ENCODE measurements at regions not wholly inside any gene's neighbourhood (a gene's known extent, or its start where the extent isn't known, plus 50 kb on each side); places are given as distances from the start of the nearest gene placed in this dataset.

DNA sequence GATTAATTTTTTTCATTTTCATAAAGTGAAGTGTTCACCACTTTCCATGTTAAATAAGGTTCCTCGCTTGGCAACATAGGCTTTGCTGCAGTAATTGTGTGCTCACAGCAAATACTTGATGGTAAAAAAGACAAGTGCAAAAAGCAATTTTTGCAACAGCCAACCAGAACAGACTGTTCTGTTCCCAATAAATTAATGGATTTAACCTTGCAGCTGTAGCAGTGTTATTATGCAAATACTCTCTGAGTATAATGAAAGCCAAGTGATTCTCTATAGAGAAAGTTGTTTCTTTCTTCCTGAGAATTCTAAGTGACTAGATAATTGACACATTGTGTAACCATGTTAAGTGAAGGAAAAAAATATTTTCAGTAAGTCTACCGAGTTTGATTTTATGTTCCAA lies 183.7 kb upstream of the NAALADL2 start:
- no peak for TF ChIP-seq CTCF (IDR thresholded peaks at IDR 0.05; ENCODE audit: low read depth, low read length)
- H3K27me3 ChIP-seq, result no peaks in the 10 kb centered on the region

DNA sequence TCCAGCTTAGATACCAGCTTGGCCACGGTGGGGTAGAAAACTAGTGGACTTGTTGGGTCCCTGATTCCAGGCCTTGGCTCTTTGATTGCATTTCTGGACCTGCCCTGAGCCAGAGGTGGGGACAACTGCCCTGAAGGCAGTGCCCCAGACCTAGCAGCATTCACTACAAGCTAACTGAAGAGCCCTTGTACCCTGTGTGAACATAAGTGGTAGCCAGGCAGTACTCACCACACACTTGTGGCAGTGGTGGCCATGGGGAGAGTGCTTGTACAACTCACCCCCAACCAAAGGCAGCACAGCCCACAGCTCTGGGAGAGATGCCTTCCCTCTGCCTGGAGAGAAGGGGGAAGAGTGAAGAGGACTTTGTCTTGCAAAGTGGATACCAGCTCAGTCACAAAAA lies 177.3 kb upstream of the NAALADL2 start:
- H3K36me3 ChIP-seq, result no peaks in the 10 kb centered on the region
- H3K27me3 ChIP-seq, result no peaks in the 10 kb centered on the region
- TF ChIP-seq CTCF (IDR thresholded peaks at IDR 0.05; ENCODE audit: low read depth, low read length), result no peak
- no peak for DNase-seq
- no peak overlapping the region for H3K4me3 ChIP-seq (ENCODE audit: low read depth, low read length)
- H3K9me3 ChIP-seq, result no peaks in the 10 kb centered on the region
- H3K4me1 ChIP-seq, result no peaks in the 10 kb centered on the region

More for the DNA sequence above, 183.7 kb upstream of the NAALADL2 start:
- Histone ChIP-seq H3K4me3 (ENCODE audit: low read depth, low read length) (no peak overlapping the region), H3K9me3 (no peaks in the 10 kb centered on the region), H3K36me3 (no peaks in the 10 kb centered on the region), H3K4me1 (no peaks in the 10 kb centered on the region)
- no peak for DNase-seq

GRCh38 chr3:174685796-174686195 lies 173.3 kb upstream of the NAALADL2 start:
- Histone ChIP-seq H3K27me3 (no peaks in the 10 kb centered on the region), H3K36me3 (no peaks in the 10 kb centered on the region), H3K4me3 (ENCODE audit: low read depth, low read length) (no peak overlapping the region), H3K4me1 (no peaks in the 10 kb centered on the region), H3K9me3 (no peaks in the 10 kb centered on the region)
- TF ChIP-seq CTCF (IDR thresholded peaks at IDR 0.05; ENCODE audit: low read depth, low read length), result no peak
- no peak for DNase-seq

DNA sequence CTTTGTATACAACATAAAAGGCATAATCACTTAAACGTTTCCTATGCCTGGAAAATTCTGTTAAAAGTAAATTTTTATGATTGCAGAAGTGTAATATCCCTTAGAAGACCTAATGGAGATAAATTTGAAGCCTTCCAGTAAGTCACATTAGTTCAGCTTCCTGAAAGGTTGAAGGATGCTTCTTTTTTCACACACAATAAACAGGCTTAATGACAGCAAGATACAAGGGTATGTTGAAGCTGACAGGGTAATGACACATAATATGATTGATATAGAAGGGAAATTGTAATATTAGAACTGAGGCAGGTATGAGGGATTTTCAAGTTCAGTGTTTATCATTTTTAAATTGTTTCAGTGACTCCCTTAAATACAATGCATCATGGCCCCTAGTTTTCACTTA lies 161.8 kb upstream of the NAALADL2 start:
- Histone ChIP-seq H3K27me3 (no peaks in the 10 kb centered on the region), H3K9me3 (no peaks in the 10 kb centered on the region), H3K4me1 (no peaks in the 10 kb centered on the region), H3K36me3 (no peaks in the 10 kb centered on the region), H3K4me3 (ENCODE audit: low read depth, low read length) (no peak overlapping the region)
- no peak for DNase-seq
- TF ChIP-seq CTCF (IDR thresholded peaks at IDR 0.05; ENCODE audit: low read depth, low read length), result no peak

DNA sequence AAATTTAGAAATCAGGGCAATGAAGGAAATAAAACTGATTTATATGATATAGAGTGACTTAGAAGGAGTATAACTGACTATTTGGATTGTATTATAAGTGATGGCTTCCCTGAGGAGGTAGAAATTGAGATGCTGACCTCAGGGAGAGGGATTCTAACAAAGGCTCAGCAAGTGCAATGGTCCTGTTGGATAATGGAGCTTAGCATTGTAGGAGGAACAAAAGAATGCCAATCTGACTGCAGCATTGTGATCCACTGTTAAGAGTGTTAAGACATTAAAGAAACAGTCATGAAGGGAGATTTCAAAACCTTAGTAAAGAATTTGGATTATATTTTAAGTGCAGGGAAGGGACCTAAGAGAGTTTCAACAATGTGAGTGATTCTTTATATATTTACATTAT lies 158.4 kb upstream of the NAALADL2 start:
- no peak for DNase-seq
- H3K36me3 ChIP-seq, result no peaks in the 10 kb centered on the region
- no peak for TF ChIP-seq CTCF (IDR thresholded peaks at IDR 0.05; ENCODE audit: low read depth, low read length)
- no peaks in the 10 kb centered on the region for H3K9me3 ChIP-seq
- H3K4me3 ChIP-seq (ENCODE audit: low read depth, low read length), result no peak overlapping the region
- H3K27me3 ChIP-seq, result no peaks in the 10 kb centered on the region
- no peaks in the 10 kb centered on the region for H3K4me1 ChIP-seq

- Histone ChIP-seq H3K9me3 (no peaks in the 10 kb centered on the region), H3K27me3 (no peaks in the 10 kb centered on the region), H3K4me1 (no peaks in the 10 kb centered on the region), H3K36me3 (no peaks in the 10 kb centered on the region), H3K4me3 (ENCODE audit: low read depth, low read length) (no peak overlapping the region)
- no peak for TF ChIP-seq CTCF (IDR thresholded peaks at IDR 0.05; ENCODE audit: low read depth, low read length)
- DNase-seq, result no peak
Measured at GRCh38 chr3:174710612-174711011, 148.5 kb upstream of the NAALADL2 start.

Data from BE2C (cell line).